GM18870 (cell line): ENCODE measurements at regions not wholly inside any gene's neighbourhood (a gene's known extent, or its start where the extent isn't known, plus 50 kb on each side); places are given as distances from the start of the nearest gene placed in this dataset.

Experiments used
- ATAC-seq: cut with Tn5 transposase; IDR thresholded peaks from one replicate; pipeline ENCODE4 v1.9.1; 2021; ENCODE audit warnings: moderate library complexity; ENCODE audit not compliant: unreplicated experiment

DNA sequence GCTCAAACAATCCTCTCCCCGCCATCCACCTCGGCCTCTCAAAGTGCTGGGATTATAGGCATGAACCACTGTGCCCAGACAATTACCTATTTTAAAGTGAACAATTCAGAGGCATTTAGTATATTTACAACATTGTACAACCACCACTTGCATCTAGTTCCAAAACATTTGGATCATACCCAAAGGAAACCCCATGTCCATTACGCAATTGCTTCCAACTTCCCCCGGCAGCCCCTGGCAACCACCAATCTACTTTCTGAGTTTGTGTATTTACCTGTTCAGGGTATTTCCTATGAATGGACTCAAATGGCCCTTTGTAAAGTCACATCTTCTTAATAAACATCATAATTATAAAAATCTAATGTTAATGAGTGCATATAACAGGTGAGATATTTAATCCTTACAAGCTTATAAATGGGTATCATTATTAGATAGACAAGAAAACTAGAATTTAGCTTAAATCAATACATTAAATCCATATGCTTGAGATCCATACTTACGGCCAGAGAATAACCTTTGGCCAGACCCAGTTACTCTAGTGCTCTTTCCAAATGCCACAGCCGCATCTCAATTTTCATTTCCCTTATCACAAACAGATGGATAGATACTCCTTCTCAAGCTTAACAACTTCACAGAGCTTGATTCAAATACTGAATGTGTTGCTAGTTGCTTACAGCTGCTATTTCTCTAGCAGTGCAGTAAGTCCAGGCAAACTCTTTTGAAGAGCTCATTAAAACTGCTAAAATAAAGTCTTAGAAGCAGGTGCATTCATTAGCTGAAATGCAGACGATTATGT, 133.4 kb upstream of the MKLN1 start:
- ATAC-seq = no peak

DNA sequence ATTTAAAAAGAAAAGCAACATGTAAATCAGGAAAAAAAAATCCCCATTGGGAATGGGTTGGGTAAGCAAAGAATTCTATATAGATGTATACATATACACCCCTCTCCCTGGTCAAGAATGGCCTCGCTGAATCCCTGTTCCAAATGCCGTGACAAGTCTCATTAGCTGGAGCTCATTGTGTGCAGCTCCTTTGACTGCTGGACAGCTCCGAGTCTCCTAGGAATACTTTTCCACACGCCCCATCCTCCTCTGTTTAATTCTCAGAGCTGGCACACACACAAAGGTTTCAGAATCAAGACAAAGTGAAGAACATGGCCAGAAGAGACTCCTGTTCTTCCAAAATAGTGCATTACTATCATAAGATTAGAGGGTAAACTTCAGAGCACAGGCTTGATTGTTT, 130.9 kb upstream of the MKLN1 start:
- ATAC-seq = no peak

DNA sequence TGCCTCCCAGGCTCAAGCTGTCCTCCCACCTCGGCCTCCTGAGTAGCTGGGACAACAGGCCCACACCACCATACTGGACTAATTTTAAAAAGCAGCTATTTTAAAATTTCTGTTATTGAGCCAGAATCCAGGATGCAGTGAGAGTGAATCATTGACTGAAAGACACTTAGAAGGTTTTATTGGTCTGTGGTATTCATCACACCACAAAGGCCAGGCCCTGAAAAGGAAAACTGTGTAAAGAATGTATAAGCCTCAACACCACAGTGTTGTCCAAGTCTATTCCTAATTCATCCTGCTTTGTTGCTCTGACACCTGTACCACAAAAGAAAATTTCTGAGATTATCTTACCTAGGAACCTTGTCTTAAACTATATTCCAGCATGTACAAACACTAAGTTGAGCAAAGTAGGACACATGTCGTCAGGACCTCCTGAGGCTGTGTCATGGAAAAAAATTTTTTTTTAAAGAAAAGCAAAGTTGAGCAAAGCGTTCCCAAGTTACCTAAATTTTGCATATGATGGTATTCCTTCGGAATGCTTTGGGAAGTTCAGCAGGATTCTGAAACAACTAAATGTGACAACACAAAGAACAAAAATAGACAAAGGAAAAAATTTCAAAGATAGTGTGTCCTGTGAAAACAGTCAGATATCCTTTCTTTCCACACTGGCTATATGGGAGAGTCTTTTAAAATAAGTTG, 129.6 kb upstream of the MKLN1 start:
- ATAC-seq = no peak

DNA sequence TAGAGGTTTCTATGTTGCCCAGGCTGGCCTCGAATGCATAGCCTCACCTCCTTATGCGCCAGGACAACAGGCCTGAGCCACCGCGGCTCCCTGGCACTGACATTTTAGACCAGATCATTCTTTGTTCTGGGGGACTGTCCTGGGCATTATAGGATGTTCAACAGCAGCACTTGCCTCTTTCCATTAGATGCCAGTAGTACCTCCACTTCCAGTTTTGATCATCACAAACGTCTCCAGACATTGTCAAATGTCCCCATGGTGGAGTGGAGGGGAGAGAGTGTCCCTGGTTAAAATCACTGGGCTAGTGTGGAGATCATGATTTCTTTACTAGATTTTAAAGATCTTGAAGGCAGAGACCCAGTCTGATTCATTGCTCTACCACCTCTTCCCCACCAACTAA, 125.2 kb upstream of the MKLN1 start:
- ATAC-seq = no peak

DNA sequence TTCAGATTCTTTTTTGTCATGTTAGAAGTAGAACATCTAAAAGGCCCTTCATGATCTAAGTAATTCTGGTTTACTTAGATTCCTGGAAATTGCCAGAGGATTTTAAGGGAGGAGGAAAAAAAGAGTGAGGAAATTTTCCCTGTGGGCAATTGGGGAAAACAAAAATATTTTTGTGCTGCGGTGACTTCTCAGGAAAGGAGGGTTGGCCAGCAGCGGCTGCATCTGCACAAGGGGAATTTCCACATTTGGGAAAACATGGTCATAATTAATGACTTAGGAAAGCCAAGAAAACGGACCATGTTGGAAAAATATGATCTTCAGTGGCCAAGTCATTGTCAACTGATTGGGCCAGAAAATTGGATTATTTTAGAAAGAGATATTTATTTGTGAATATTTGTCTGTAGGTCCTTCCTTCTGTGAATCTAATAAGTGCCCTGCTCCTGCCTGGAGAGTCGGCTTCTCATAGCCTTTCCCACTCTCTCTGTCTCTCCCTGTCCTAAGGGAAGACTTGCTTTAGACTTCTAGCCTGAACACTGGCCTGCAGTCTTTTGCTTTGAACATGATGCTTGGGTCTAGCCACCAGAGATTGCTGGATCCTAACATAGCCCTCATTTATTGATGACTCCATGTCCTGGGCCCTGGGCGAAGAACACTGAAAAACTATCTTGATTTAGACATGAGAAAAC, 124.2 kb upstream of the MKLN1 start:
- no peak for ATAC-seq

DNA sequence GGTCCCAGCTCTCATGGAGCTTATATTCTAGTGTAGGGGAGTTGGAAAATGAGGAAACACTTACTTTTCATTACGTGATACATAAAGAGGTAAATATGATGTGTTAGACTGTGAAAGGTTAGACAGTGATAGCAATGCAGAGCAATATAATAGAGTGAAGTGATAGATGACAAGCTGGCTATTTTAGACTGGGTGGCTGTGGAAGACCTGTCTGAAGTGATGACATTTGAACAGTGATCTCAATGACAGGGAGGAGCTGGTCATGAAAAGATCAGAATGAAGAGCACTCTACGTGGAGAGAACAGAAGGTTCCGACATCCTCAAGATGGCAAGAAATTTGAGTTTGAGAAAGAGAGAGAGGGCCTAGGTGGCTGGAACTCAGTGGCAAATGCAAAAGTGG, 118.9 kb upstream of the MKLN1 start:
- no peak for ATAC-seq

DNA sequence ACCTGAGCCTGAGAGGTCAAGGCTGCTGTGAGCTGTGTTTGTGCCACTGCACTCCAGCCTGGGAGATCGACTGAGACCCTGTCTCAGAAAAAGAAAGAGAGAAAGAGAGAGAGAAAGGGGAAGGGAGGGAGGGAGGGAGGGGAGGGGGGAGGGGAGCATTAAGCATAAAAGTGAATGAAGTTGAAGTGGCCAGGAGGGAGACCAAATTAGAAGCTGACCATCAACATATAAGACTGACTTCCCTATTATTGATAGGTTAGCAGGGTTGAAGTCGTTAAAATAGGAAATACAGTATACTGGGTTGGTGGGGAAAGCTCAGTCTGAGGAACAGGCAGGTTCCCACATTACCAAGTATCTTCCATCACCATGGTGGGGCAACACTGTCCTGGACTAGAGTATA, 117.1 kb upstream of the MKLN1 start:
- no peak for ATAC-seq

DNA sequence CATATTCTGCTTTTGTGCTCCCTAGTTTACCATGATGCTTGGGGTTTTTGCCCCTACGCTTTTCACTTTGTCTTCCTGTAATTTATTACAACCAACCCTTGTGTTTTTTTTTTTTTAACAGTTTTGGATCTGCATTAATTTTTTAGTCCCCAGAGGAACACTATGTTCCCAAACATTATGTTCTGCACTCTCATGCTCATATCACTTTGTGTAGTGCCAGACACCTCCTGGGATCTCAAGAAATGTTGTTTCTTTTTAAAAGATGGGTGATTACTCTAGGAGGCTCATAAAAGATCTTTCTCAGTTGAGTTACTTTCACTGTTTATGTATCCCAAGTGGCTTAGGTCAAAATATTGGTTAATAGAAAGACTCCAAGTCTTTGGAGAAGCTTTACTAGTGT, 116.2 kb upstream of the MKLN1 start:
- ATAC-seq = no peak

DNA sequence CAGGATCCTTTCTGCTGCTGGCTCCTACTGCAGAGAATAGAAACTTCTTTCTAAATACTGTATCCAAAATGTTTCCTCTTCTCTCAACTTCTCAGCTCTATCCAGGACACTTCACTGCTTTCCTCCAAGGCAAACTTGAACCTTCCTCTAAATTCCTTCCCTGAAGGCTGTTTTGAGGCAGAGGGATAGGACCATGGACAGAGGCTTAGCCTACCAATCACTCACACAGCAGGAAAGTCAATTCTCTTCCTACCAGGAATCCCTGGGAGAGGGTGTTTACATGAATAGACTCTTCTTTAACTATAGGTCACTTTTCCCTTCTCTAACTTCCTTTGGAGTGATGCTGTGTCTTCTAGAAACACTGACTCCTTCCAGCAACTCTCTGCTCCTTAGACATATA, 115.6 kb upstream of the MKLN1 start:
- ATAC-seq = no peak

DNA sequence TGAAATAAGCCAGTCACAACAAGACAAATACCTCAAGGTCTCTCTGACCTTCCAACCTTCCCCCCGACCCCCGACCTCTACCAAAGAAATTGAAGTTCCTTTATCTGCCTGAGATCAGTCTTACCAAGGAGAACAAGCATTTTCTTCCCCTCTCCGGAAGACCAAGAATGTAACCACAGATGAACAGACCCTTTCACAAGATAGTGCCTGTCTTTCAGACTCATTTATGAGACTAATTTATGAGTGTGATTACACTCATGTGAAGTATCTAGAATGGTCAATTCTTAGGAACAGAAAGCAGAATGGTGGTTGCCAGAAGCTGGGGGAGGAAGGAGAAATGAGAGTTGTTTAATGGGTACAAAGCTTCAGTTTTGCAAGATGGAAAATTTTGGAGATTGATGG, 108.9 kb upstream of the MKLN1 start:
- ATAC-seq = peak; percentile 48

DNA sequence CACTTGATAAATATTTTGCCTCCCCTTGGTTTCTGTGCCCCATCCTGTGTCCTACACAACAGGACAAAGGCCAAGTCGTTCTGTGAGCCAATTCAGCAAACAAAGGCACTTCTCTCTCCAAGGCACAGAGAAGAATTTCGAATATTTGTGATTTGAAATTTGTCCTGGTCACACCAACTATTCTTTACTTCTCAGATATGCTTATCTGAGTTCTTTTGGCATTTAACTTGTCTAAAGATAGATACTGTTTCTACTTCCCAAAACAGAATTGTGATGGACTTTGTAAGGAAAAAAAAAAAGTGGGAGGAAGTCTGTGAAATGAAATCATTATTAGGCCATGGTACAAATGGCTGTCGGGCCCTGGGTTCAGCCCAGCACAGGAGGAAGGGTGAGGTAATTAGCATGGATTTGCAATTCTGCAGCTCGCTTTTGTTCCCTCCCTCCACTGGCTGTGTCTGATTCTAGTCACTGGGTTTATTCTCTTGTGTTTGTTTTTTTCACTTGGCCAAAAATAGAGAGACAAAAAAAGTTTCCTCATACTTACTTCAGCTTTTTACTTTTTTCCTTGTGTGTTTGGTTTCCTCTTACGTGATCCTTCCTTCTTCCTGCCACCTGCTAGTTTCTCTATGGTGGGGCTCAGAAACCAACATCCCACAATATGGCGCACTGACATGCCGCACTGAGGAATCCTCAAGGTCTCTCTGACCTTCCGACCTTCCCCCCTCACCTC, 108.2 kb upstream of the MKLN1 start:
- peak; percentile 43 for ATAC-seq

DNA sequence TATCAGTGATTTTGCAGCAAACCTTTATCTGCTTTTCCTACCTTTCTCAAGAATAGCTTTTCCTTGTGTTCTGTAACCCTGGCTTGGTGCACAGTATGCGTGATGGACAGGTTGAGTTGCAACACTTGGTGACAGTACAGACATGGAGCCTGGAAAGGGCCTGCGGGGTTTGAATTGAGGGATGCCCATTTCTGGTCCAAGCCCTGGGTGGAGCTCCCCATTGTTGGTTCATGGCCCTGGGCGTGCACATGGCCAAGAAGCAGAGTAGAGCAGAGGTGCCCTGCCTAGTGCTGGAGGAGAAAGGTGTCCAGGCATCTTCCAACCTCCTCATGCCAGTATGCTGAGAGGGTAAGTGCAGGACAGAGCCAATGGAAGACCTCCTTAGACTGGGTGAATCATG, 106.6 kb upstream of the MKLN1 start:
- no peak for ATAC-seq

DNA sequence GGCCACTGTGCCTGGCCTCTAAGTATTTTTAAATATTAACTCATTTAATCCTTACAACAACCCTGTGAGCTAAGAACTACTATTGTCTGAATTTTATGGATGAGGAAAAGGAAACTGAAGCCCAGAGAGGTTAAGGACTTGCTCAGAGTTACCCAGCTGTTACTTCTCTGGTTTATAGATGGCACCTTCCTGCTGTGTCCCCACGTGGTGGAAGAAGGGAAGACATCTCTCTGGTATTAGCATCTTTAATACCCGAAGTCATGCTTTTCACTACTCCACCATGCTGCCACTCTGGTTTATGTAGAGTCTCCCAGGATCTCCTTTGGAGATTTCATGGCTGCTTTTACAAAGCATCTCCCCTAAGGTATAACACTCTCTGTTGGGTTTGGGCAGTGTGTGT, 105.5 kb upstream of the MKLN1 start:
- no peak for ATAC-seq

DNA sequence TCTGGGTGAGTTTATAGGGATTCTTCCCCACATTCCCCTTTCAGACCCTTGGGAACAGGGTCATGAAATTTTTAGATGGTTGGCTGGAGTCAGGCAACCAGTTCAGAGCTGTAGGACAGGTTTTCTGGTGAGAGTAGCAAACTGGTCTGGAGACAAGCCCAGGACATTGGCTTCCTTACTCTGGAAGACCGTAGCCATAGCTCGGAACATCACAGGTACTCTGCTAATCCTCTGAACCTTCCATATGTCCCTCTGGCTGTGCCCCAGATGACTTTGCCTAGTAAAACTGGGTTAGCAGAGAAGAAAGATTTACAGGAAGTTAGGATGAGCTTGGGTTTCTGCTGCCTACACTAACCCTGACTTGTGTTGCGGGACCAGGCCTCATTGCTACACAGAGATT, 104.5 kb upstream of the MKLN1 start:
- no peak for ATAC-seq

DNA sequence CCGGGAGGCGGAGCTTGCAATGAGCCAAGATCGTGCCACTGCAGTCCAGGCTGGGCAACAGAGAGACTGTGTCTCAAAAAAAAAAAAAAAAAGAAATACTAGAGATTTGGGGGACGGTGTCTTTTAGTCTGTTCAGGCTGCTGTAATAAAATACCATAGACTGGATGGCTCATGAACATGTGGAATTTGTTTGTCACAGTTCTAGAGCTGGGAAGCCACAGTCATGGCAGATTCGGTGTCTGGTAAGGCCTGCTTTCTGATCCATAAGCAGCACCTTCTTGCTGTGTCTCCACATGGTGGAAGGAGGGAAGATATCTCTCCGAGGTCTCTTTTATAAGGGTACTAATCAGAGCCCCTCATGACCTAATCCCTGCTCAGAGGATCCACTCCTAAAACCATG, 102.7 kb upstream of the MKLN1 start:
- no peak for ATAC-seq

DNA sequence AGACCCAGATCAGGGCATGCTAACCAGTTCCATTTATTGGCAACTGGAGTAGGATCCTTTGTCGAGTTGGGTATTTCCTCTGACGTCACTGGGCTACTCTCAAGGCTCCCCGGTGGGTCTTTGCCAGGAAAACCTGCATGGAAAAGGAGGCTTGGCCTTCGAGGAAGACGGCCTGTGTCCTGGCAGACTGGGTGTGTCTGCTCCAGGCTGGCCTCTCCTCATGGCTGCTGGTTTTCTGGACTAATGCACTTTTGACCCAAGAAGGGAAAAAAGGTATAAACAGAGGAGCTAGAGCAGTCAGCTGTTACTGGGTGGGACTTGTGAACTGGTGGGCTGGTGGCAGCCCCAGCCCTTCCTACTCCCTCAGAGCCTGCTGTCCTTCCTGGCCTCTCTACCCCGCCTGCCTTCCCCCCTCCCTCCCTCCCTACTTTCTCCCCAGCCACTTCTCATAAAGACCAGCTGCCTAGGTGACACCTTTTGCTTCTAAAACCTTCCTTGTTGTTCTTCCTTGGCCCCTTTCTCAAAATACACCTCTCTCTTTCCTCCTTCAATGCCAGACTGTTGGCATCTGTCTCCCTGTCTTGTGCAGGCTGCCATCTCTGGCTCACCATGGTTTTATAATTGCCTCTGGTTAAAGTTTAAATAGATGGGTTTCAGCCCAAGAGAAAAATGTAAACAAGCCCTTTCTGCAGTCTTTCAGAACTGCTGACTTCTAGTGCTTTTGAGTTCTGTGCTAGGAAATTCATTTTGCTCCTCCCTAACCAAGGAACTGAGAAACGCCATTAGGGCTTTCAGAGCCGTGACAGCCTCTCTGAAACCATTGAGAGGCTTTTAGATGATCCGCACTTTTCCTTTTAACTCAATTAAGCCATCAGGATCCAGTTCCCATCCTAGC, 101.8 kb upstream of the MKLN1 start:
- no peak for ATAC-seq

DNA sequence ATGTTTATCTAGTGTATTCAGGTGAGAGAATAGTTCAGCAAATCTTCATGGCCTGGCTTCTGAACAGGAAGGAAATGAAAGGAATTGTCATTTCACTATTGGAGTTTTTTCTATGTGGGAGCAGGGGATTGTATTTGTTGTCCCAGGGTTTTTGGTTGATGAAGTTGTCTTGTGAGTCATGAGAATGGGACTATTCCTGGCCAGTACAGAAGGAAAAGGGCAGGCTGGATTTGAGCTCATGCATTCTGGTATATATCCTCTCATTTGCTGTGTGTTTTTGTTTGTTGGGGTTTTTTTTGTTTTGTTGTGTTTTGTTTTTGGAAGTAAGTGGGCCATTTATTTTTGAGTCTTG, 101.2 kb upstream of the MKLN1 start:
- no peak for ATAC-seq

DNA sequence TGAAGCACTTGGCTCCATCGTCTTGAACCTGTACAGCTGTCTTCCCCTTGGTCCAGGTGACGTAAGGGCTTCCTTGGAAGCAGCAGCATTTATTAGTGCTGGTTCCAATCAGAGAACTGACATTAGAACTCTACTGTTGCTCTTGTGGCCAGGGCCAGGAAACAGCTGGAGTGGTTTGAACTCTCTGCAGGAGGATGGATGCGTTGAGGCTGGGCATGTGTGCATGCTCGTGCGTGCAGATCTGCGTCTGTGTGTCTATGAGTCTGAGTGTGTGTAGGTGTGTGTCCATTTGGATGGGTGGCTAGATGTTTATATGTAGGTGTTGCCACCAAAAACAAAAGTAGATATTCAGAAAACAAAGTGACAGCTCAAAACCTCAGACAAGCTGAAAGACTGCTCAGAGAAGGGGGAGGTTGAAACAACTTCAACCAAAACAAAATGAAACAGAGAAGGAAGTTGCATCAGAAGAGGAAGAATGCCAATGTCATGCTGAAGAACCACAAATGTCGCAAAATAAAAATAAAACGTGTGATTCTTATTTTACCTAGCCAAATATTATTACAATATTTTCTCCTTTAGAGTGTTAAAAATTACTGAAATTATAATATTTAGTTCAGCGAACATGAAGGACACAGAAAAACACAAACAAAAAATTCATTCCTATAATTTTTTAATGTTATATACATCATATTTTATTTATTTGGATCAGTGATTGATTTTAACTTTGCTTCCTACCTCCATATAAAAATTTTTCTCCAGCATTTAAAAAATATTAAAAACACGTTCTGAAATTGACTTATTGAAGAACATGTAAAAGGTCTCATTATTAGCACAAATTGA, 96.1 kb upstream of the MKLN1 start:
- peak; percentile 77 for ATAC-seq

DNA sequence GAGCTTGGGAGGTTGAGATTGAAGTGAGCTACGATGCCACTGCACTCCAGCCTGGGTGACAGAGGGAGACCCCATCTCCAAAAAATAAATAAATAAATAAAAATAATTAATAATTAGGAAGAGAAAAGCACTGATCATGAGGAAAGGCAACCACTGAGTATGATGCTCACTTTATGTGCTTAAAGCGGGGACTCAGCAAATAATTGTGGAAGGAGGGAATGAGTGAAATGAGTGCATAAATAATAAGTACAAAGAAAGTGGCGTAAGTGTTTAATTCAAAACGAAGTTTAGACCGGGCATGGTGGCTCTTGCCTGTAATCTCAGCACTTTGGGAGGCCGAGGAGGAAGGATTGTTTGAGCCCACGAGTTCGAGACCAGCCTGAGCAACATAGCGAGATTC, 94.9 kb upstream of the MKLN1 start:
- ATAC-seq = no peak

DNA sequence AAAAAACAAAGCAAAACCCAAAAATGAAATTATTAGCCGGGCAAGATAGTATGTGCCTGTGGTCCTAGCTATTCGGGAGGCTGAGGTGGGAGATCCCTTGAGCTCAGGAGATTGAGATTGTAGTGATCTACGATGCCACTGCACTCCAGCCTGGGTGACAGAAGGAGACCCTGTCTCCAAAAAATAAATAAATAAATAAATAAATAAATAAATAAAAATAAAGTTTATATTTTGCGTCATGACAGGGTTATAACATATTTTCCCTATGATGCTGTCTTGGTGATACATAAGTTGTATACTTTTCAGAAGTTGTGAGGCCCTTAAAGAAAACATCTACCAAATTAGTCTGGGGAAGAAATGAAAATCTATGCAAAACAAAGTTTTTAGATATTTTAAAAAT, 94.5 kb upstream of the MKLN1 start:
- no peak for ATAC-seq
